ENCODE measurements at regions not wholly inside any gene's neighbourhood (a gene's known extent, or its start where the extent isn't known, plus 50 kb on each side); places are given as distances from the start of the nearest gene placed in this dataset.
"Not testable (repeated sequence)": the region's sequence is repeated elsewhere in the genome, so short reads cannot be mapped to it uniquely, and the experiment has no call there.

GRCh38 chr12:128008341-128008740 lies 258.6 kb upstream of the TMEM132C start:
- FAIRE-seq, result no peak
- DNase-seq (ENCODE audit: insufficient read length, low spot score), result no peak
- TF ChIP-seq POLR2A (IDR thresholded peaks at IDR 0.05; ENCODE audit: low read depth, low read length), result no peak

- FAIRE-seq, result no peak
- no peak for TF ChIP-seq POLR2A (IDR thresholded peaks at IDR 0.05; ENCODE audit: low read depth, low read length)
- DNase-seq (ENCODE audit: insufficient read length, low spot score), result no peak
Observed at GRCh38 chr12:128009108-128009507, 257.9 kb upstream of the TMEM132C start.

DNA sequence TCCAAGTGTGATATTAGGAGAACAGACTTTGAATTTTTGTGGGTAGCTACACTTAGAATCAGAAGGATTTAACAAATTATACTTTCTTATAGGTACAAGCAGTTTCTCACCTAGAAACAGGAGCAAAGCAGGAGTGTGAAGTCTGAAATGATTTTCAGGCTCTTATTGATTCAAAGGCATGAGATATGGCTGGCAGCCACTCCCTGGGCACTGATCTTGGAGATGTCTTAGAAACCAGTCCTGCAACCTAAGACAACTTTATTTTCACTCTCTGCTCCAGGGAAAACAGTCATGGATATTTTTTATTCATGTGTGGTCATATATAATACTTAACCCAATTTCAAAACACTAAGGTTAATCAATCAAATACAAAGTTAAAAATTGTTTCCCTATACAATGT lies 254.9 kb upstream of the TMEM132C start:
- TF ChIP-seq POLR2A (IDR thresholded peaks at IDR 0.05; ENCODE audit: low read depth, low read length), result no peak
- no peak for FAIRE-seq
- DNase-seq (ENCODE audit: insufficient read length, low spot score), result no peak

DNA sequence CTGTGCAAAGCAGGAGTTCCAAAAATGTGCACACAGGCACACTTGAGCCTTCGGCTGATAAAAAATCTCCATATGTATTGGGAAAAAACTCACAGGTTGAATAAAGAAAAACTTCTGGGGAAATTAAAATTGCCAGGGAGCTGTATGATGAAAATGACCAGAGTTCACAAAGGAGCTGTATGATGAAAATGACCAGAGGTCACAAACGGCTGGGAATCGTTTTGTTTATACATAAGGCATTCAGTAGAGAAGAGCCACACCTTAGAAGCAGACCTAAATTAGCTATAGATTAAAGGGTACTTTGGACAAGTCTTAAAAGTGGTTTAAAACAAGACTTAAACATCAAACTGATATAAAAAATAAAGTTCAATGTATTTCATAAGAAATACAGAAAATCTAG lies 251.7 kb upstream of the TMEM132C start:
- TF ChIP-seq POLR2A (IDR thresholded peaks at IDR 0.05; ENCODE audit: low read depth, low read length), result no peak
- DNase-seq (ENCODE audit: insufficient read length, low spot score) (no peak), FAIRE-seq (no peak)

GRCh38 chr12:128018067-128018466 lies 248.9 kb upstream of the TMEM132C start:
- FAIRE-seq (no peak), DNase-seq (ENCODE audit: insufficient read length, low spot score) (no peak)
- TF ChIP-seq POLR2A (IDR thresholded peaks at IDR 0.05; ENCODE audit: low read depth, low read length), result no peak

- FAIRE-seq (no peak), DNase-seq (ENCODE audit: insufficient read length, low spot score) (no peak)
- TF ChIP-seq POLR2A (IDR thresholded peaks at IDR 0.05; ENCODE audit: low read depth, low read length), result no peak
Observed at GRCh38 chr12:128019996-128020544, 246.9 kb upstream of the TMEM132C start.

DNA sequence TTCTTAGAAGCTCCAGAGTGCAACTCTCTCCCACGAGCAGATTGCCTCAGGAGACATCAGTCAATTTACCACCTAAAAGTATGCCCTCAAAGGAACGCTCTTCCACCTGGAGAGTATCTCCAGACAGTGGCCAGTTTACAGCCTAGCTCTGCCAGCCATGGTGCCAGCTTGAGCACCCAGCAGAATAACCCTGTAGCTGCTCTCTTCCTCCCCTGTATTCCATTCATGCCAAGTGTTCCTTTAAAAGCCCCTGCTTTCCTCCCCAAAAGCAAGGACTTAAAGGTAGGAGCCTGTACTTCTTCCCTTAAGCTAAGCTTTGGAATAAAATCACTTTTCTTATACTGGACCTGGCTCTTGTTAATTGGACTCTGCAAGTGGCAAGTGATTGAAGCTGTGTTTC lies 245.4 kb upstream of the TMEM132C start:
- FAIRE-seq (no peak), DNase-seq (ENCODE audit: insufficient read length, low spot score) (no peak)
- no peak for TF ChIP-seq POLR2A (IDR thresholded peaks at IDR 0.05; ENCODE audit: low read depth, low read length)

GRCh38 chr12:128025589-128026245 lies 241.3 kb upstream of the TMEM132C start:
- TF ChIP-seq POLR2A (IDR thresholded peaks at IDR 0.05; ENCODE audit: low read depth, low read length), result no peak
- DNase-seq (ENCODE audit: insufficient read length, low spot score) (no peak), FAIRE-seq (no peak)

DNA sequence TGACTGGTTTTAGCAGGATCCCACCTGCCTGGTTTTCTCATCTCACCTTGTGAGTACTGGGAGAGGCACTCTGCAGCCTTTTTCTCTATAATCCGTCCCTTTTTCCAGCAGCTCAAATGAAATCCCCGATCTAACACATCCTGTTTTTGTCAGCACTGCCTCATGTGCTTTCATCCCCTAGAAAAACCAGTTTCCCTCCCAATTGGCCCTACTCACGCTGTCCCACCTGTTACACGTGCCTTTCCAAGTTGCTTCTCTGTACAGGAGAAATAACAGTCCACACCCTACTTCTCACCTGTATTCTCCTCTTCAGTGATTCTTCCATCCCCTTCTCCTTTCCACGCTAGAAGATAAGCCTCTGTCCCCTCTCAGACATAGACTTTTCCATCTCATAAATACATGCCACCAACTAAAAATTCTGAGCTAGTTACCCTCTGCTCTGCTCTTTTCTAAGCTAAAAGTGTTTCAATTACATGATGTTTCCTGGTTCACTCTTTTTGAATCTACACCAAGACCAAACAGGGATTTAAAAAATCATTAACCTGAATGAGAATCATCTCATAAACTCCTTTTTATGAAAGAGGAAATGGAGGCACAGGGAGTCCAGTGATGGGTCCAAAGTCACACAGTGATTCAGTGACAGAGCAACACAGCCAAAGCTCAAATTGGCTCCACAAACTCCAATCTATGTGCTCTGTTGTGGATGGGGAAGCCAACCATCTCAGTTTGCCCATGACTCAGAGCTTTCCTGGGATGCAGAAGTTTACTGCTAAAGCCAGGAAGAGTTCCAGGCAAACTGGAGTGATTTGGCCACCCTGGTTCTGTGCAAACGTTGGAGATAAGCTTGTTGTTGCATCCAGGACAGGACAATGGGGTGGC lies 240.0 kb upstream of the TMEM132C start:
- no peak for DNase-seq (ENCODE audit: insufficient read length, low spot score)
- FAIRE-seq, result no peak
- no peak for TF ChIP-seq POLR2A (IDR thresholded peaks at IDR 0.05; ENCODE audit: low read depth, low read length)

DNA sequence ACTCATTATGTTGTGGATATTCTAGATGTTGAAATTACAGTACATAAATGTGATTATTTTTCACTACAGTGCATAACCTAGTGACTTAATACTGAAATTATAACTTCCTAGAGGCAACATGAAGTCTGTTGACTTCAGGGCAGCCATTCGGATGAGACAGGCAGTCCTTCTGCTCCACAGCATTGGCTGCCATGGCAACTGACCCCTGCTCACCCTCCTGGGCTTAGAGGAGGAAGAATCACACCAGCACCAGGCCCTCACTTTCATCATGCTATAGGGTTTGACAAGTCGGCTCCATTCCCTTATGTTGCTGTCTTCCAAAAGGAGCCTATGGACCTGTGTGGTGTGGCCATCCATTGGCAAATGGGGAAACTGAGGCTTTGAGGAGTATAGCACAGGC lies 233.5 kb upstream of the TMEM132C start:
- FAIRE-seq (no peak), DNase-seq (ENCODE audit: insufficient read length, low spot score) (no peak)
- TF ChIP-seq POLR2A (IDR thresholded peaks at IDR 0.05; ENCODE audit: low read depth, low read length), result no peak

GRCh38 chr12:128040971-128041370 lies 226.0 kb upstream of the TMEM132C start:
- no peak for TF ChIP-seq POLR2A (IDR thresholded peaks at IDR 0.05; ENCODE audit: low read depth, low read length)
- DNase-seq (ENCODE audit: insufficient read length, low spot score) (no peak), FAIRE-seq (no peak)

GRCh38 chr12:128042283-128042682 lies 224.7 kb upstream of the TMEM132C start:
- DNase-seq (ENCODE audit: insufficient read length, low spot score); FAIRE-seq: not testable (repeated sequence)

- no peak for TF ChIP-seq POLR2A (IDR thresholded peaks at IDR 0.05; ENCODE audit: low read depth, low read length)
- DNase-seq (ENCODE audit: insufficient read length, low spot score) (no peak), FAIRE-seq (no peak)
Observed at GRCh38 chr12:128042825-128043224, 224.1 kb upstream of the TMEM132C start.

GRCh38 chr12:128043317-128043716 lies 223.7 kb upstream of the TMEM132C start:
- FAIRE-seq (no peak), DNase-seq (ENCODE audit: insufficient read length, low spot score) (no peak)
- TF ChIP-seq POLR2A (IDR thresholded peaks at IDR 0.05; ENCODE audit: low read depth, low read length), result no peak

All from H54 (cell line).